Sigmoid colon (tissue), 6 donors: ENCODE measurements at regions not wholly inside any gene's neighbourhood (a gene's known extent, or its start where the extent isn't known, plus 50 kb on each side); places are given as distances from the start of the nearest gene placed in this dataset.

Source experiments
- DNase-seq: peaks from one replicate; pipeline ENCODE4 v3.0.0-alpha.2; 2019
- H3K27ac ChIP-seq, 4 donors: fragments of 200-600 bp; sonication (generic); one replicate each; pipeline ENCODE4 v1.5.1; 2016 to 2019; ENCODE audit warnings: mild to moderate bottlenecking in 1 of 4
- H3K27me3 ChIP-seq, 3 donors: fragments of 200-600 bp; sonication (generic); one replicate each; pipeline ENCODE4 v1.5.1; 2019; ENCODE audit warnings: mild to moderate bottlenecking in 1 of 3
- H3K36me3 ChIP-seq, 4 donors: fragments of 200-600 bp; sonication (generic); one replicate each; pipeline ENCODE4 v1.5.1; 2016 to 2019
- H3K4me1 ChIP-seq, 4 donors: fragments of 200-600 bp; sonication (generic); one replicate each; pipeline ENCODE4 v1.5.1; 2017 to 2019
- H3K4me3 ChIP-seq, 4 donors: fragments of 200-600 bp; sonication (generic); one replicate each; pipeline ENCODE4 v1.5.1; 2017 to 2019; ENCODE audit warnings: mild to moderate bottlenecking in 2 of 4, moderate library complexity in 1 of 4
- H3K9me3 ChIP-seq, 4 donors: fragments of 200-600 bp in 3 of 4; sonication (generic) in 3 of 4; one replicate each; pipeline versions ENCODE4 v1.5.1 to v1.6.1; 2013 to 2019
- EP300 ChIP-seq, 4 donors: sonication (generic); formaldehyde crosslinking; IDR thresholded peaks; one replicate each; pipeline ENCODE4 v1.6.1; 2017; ENCODE audit warnings: antibody characterized with exemption in 4 of 4
- POLR2A ChIP-seq, 2 donors: fragments of 450-650 bp; IDR thresholded peaks; one replicate each; pipeline ENCODE4 v1.6.1; 2016; ENCODE audit warnings: antibody characterized with exemption in 2 of 2, mild to moderate bottlenecking in 2 of 2, moderate library complexity in 2 of 2
- POLR2AphosphoS5 ChIP-seq, 4 donors: sonication (generic); formaldehyde crosslinking; IDR thresholded peaks; one replicate each; pipeline ENCODE4 v1.6.1; 2017; ENCODE audit warnings: antibody characterized with exemption in 4 of 4
- WGBS, 2 donors: extraction: QIAGEN DNeasy Blood & Tissue Kit; methylation state at CpG; one replicate each; pipeline ENCODE4 v1.1.7; 2013; 5-methylcytosine and 5-hydroxymethylcytosine counted together
- intact Hi-C: fragments of 100-400 bp; cut with DNase I; formaldehyde crosslinking; loops from one replicate; pipeline ENCODE4 v1.15.1; 2023
- TF ChIP-seq, protein P1 (sequence below), 4 experiments: fragments of 450-650 bp in 3 of 4; fragments of 200-600 bp in 1 of 4; IDR thresholded peaks; one replicate each; pipeline ENCODE4 v1.5.1; 2016 to 2019; ENCODE audit warnings: antibody characterized with exemption in 4 of 4, mild to moderate bottlenecking in 3 of 4, moderate library complexity in 2 of 4
- donor health status: healthy with polysubstance abuse.
- donor health status: healthy.

DNA sequence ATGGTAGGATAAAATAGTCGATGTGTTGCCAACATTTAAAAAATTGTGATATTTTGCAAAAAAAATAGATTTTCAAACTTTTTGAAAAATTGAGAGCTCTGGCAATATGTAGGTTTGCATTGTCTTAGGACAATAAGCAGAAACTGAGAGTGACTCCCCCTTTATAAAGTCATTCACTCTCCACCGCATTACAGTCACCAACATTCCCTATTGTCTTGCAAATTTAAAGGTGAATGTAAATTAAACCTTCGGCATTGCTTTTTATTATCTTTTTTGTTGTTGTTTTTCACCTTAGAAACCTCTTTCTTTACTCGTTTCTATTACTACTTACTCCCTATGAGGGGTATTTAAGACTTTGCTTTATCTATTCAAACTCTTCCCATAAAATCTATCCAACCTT, 944.2 kb downstream of the DTWD2 start:
- TF ChIP-seq EP300 (IDR thresholded peaks at IDR 0.05), result no peak
- TF ChIP-seq, protein P1, sequence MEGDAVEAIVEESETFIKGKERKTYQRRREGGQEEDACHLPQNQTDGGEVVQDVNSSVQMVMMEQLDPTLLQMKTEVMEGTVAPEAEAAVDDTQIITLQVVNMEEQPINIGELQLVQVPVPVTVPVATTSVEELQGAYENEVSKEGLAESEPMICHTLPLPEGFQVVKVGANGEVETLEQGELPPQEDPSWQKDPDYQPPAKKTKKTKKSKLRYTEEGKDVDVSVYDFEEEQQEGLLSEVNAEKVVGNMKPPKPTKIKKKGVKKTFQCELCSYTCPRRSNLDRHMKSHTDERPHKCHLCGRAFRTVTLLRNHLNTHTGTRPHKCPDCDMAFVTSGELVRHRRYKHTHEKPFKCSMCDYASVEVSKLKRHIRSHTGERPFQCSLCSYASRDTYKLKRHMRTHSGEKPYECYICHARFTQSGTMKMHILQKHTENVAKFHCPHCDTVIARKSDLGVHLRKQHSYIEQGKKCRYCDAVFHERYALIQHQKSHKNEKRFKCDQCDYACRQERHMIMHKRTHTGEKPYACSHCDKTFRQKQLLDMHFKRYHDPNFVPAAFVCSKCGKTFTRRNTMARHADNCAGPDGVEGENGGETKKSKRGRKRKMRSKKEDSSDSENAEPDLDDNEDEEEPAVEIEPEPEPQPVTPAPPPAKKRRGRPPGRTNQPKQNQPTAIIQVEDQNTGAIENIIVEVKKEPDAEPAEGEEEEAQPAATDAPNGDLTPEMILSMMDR (IDR thresholded peaks at IDR 0.05), result no peak
- TF ChIP-seq POLR2A (IDR thresholded peaks at IDR 0.05), result no peak
- TF ChIP-seq POLR2AphosphoS5 (IDR thresholded peaks at IDR 0.05), result no peak
- no peaks in the 10 kb centered on the region for H3K36me3 ChIP-seq
- no peak overlapping the region for H3K4me3 ChIP-seq
- no peaks in the 10 kb centered on the region for H3K4me1 ChIP-seq
- intact Hi-C loops, result no loop called here
- WGBS, 2 donors, result 73 to 83% methylated on average over 4 of the region's 4 CpGs
- DNase-seq, result no peak
- no peaks in the 10 kb centered on the region for H3K9me3 ChIP-seq
- H3K27me3 ChIP-seq, result no peaks in the 10 kb centered on the region
- no peak overlapping the region for H3K27ac ChIP-seq

DNA sequence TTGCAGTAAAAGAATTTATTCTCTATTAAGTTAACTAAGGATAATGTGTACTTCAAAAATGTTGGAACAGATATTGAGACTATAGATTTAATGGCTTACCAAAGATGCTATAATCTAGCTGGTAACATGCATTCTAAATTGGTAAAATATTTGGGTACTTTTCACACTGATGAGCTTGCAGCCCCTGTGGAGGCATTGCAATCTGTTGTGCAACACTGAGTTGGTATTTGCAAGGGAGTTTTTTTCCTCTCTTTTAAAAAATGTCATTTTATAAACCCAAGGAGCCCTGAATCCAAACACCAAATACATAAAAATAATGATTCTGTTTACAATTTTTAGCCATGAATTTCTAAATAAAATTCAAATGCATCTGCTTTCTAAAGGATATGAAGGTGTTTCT, 944.8 kb downstream of the DTWD2 start:
- Histone ChIP-seq H3K36me3 (no peaks in the 10 kb centered on the region), H3K27me3 (no peaks in the 10 kb centered on the region), H3K9me3 (no peaks in the 10 kb centered on the region), H3K4me3 (no peak overlapping the region), H3K27ac (no peak overlapping the region), H3K4me1 (no peaks in the 10 kb centered on the region)
- DNase-seq, result no peak
- intact Hi-C loops, result no loop called here
- TF ChIP-seq POLR2AphosphoS5 (IDR thresholded peaks at IDR 0.05), result no peak
- no peak for TF ChIP-seq POLR2A (IDR thresholded peaks at IDR 0.05)
- TF ChIP-seq, protein P1 (IDR thresholded peaks at IDR 0.05), result no peak
- no peak for TF ChIP-seq EP300 (IDR thresholded peaks at IDR 0.05)

DNA sequence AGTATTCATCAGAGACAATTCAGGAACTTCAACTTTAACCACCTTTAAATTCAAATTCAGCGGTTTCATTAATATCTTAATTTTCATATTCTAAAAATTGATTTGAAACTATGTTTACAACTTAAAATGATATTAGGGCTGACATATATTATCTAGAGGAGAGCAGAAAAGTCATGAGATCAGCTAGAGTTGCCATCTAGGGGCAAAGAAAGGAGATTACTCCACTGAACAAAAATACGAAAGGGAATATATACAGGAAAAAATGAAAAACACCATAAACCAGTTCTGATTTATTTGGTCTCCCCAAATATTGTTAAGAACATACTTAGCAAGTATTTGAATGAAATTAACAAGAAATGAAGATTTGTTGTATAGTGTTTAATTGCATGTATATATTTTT, 946.3 kb downstream of the DTWD2 start:
- intact Hi-C loops, result no loop called here
- Histone ChIP-seq H3K4me1 (no peaks in the 10 kb centered on the region), H3K27me3 (no peaks in the 10 kb centered on the region), H3K27ac (no peak overlapping the region), H3K36me3 (no peaks in the 10 kb centered on the region), H3K9me3 (no peaks in the 10 kb centered on the region), H3K4me3 (no peak overlapping the region)
- no peak for TF ChIP-seq POLR2AphosphoS5 (IDR thresholded peaks at IDR 0.05)
- no peak for TF ChIP-seq POLR2A (IDR thresholded peaks at IDR 0.05)
- TF ChIP-seq EP300 (IDR thresholded peaks at IDR 0.05), result no peak
- TF ChIP-seq, protein P1 (IDR thresholded peaks at IDR 0.05), result no peak
- no peak for DNase-seq
- 63 to 72% methylated on average over 2 of the region's 2 CpGs for WGBS, 2 donors

DNA sequence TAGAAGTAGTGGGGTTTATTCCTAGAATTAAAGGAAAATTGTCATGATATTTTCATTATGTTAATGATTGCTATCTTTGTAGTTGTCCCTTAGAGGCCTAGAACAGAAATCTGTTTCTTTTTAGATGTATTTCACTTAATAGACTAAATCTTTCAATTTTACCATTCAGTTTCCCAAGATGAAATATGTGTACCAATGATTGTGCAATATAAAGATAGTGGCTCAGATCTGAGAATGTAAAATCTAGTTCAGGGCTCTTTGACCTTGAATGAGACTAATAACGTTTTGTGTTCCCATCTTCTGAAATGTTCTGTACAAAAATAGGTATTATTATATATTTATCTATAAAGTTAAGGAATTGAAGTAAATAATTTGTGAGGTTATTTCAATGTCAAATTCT, 947.9 kb downstream of the DTWD2 start:
- Histone ChIP-seq H3K4me1 (no peaks in the 10 kb centered on the region), H3K9me3 (no peaks in the 10 kb centered on the region), H3K4me3 (no peak overlapping the region), H3K27me3 (no peaks in the 10 kb centered on the region), H3K27ac (no peak overlapping the region), H3K36me3 (no peaks in the 10 kb centered on the region)
- no peak for DNase-seq
- no peak for TF ChIP-seq POLR2AphosphoS5 (IDR thresholded peaks at IDR 0.05)
- no peak for TF ChIP-seq EP300 (IDR thresholded peaks at IDR 0.05)
- TF ChIP-seq, protein P1 (IDR thresholded peaks at IDR 0.05), result no peak
- TF ChIP-seq POLR2A (IDR thresholded peaks at IDR 0.05), result no peak
- 36 to 70% methylated on average over 1 of the region's 1 CpG for WGBS, 2 donors
- intact Hi-C loops, result no loop called here

DNA sequence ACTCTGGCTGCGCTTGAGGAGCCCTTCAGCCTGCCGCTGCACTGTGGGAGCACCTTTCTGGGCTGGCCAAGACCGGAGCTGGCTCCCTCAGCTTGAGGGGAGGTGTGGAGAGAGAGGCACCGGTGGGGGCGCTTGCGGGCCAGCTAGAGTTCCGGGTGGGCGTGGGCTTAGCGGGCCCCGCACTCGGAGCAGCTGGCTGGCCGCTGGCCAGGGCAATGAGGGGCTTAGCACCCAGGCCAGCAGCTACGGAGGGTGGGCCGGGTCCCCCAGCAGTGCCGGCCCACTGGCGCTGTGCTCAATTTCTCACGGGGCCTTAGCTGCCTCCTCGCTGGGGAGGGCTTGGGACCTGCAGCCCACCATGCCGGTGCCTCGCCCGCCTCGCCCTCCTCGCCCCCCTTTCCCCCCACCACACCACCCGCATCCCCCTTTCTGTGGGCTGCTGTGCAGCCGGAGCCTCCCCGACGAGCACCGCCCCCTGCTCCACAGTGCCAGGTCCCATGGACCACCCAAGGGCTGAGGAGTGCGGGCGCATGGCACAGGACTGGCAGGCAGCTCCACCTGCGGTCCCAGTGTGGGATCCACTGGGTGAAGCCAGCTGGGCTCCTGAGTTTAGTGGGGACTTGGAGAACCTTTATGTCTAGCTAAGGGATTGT, 954.5 kb downstream of the DTWD2 start:
- TF ChIP-seq EP300 (IDR thresholded peaks at IDR 0.05) (no peak), POLR2AphosphoS5 (IDR thresholded peaks at IDR 0.05) (no peak), POLR2A (IDR thresholded peaks at IDR 0.05) (no peak)
- TF ChIP-seq, protein P1 (IDR thresholded peaks at IDR 0.05), result no peak
- Histone ChIP-seq H3K9me3 (no peaks in the 10 kb centered on the region), H3K27me3 (no peaks in the 10 kb centered on the region), H3K4me1 (no peaks in the 10 kb centered on the region), H3K27ac (no peak overlapping the region), H3K4me3 (no peak overlapping the region), H3K36me3 (no peaks in the 10 kb centered on the region)
- 95 to 96% methylated on average over 31 of the region's 31 CpGs for WGBS, 2 donors
- intact Hi-C loops, result no loop called here
- peak; percentile 48 for DNase-seq
